Limb (tissue), 2 donors: ENCODE measurements at regions not wholly inside any gene's neighbourhood (a gene's known extent, or its start where the extent isn't known, plus 50 kb on each side); places are given as distances from the start of the nearest gene placed in this dataset.
"Not testable (repeated sequence)": the region's sequence is repeated elsewhere in the genome, so short reads cannot be mapped to it uniquely, and the experiment has no call there.

ENCODE experiments used
- DNase-seq, 2 donors: peaks; one replicate each; pipeline ENCODE4 v3.0.0-alpha.2; 2016; ENCODE audit errors: extremely low spot score in 2 of 2

DNA sequence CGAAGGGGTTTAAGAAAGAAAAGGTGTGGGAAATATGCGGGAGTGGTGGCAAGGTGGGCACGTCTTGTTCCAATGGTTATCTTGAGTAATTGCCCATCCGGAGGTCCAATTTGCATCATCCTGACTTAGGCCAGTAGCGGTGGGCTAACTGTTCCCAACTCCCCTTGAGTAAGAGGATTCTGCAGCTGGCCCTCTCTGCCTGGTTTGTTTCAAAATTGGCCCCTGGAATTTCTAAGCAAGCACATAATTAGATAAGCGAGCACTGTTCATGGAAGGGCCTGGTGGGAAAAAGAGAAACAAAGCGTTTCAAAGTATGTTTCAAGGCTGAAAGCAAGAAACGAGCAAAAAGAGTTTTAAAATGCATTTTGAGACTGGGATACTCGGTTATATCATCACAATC is 198.2 kb downstream of the CEP135 start:
- no peak for DNase-seq

DNA sequence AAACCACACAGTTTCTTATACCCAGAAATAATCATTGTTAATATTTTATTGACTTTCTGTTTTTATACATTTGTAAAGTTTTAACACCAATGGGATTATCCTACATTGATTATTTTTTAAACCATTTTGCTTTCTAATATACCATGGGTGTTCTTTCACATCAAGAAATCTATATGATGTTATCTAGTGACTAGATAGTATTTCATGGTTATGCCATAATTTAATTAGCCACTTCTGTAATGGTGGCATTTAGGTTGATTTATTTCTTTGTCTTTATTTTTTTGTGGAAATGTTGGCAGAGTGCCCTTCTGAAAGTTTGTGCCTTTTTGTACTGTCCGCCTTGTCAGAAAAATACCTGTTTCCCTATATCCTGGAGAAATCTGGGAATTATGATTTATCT is 193.3 kb downstream of the CEP135 start:
- no peak for DNase-seq

DNA sequence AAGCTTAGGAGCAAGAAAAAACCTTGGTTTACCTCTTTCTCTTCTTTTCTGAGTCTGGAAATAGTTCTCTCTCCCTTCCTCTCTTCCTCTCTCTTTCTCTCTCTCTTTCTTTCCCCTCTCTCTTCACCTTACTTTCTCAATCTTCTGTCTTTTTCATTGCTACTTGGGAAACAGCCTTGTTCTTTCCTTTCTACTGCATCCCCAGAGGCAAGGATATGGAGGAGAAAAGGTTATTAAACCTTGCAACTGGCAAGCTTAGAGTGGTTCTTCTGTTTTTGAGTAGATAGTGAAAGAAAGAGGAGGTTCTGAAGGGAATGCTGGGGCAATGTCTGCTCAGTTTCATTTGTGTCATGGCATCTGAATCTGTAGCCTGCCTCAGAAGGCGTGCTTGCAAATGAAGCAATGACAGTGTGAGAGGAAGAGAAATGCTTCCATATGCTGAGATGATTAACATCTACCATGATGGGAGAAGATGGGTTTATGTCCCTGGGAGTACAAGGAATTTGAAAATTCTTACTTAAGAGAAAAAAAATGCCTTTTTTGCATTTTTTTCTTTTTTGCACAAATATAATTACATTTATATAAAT is 190.6 kb downstream of the CEP135 start:
- no peak for DNase-seq

DNA sequence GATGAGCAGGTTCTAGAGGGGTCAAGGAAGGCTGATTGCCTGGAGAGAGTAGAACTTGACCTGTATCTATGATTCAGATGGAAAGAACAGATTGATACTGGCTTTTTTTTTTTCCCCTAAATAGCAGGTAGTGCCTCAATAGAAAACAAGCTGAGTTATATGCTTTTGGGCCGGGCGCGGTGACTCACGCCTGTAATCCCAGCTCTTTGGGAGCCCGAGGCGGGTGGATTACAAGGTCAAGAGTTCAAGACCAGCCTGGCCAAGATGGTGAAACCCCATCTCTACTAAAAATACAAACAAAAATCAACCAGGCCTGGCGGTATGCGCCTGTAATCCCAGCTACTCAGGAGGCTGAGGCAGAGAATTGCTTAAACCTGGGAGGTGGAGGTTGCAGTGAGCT is 186.1 kb downstream of the CEP135 start:
- DNase-seq: not testable (repeated sequence)

DNA sequence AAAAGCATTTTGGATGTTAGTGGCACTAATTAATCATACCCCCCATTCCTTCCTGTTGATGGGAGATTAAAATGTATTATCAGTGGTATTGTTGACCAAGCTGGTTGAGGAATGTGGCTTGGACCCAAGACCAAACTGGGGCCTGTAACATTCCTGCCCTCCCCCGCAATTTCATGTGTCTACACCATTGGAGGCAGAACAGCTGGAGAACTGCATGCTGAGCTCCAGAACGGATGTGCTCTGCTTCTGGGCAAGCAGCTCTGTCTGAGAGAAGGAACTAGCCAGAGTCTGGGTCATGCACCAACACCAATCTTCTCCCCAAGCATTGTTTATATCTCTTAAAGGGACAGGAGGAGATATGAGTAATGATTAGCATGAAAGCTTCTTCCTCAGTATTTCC is 185.5 kb downstream of the CEP135 start:
- peak in 1 of 2 donors; percentile 32 for DNase-seq

DNA sequence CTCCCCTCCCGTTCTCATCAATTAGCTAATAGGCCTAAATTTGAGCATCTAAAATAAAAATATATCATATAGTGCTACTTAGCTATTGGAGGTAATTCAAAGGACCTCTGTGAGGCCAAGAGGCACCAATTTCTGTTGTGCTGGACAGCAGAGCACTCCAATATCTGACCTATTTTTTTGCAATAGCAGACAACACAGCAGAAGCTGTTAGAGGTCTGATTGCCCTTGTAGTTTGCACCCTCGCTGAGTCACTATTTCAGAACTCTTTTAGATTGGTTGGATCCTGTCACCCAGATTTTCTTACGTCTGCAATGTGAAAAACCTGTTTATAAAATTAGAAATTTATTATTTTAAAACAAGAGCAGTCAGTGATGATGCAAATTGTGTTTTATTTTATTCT is 184.1 kb downstream of the CEP135 start:
- DNase-seq: no peak

DNA sequence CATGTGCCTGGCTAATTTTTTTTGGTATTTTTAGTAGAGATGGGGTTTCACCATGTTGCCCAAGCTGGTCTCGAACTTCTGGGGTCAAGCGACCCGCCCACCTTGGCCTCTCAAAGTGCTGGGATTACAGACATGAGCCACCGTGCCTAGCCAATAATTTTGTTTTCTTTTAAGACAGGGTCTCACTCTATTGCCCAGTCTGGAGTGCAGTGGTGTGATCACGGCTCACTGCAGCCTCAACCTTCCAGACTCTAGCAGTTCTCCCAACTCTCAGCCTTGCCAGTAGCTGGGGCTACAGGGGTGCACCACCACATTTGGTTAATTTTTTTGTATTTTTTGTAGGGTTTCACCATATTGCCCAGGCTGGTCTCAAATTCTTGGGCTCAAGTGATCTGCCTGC is 183.4 kb downstream of the CEP135 start:
- DNase-seq: not testable (repeated sequence)

DNA sequence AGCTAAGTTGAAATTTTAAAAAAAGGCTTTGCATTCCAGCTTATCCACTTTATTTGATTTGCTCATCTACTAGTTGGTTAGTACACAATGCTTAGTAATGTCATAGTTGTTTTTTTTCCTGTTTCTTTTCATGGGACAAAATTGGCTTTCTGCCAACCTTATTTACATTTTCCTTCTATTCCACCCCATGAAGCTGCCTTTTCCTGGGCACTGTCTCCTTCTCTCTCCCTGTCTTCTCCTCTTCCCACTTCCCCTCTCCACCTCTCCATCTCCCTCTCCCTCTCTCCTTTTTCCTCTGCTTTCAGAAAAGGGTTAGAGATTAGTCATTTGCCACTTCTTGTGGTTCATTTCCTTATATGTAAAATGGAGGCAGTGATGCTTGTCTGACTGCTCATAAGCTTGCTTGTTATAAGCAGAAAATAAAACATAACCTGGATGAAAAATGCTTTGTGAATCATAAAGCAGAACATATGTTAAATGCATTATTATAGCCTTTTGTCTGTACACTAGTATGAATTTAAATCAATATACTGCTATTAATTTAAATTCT is 181.9 kb downstream of the CEP135 start:
- DNase-seq: no peak

DNA sequence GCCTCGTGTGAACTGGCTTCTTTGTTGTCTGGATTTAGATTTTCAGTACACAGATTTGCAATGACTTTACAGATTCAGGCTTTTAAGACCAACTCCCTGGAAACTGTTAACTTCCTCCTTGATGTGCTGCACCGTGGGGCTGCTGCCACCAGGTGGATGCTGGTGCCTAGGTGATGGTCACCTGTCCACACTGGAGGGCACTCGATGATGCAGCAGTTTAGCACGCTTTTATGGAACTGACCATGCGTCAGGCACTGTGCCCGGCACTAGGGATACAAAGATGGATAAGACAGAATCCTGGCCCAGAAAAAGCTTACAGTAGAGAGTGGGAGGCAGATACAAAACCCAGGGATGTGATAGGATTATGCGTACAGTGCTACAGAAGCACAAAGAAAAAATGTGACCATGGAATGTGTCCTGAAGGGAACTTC is 180.7 kb downstream of the CEP135 start:
- no peak for DNase-seq

DNA sequence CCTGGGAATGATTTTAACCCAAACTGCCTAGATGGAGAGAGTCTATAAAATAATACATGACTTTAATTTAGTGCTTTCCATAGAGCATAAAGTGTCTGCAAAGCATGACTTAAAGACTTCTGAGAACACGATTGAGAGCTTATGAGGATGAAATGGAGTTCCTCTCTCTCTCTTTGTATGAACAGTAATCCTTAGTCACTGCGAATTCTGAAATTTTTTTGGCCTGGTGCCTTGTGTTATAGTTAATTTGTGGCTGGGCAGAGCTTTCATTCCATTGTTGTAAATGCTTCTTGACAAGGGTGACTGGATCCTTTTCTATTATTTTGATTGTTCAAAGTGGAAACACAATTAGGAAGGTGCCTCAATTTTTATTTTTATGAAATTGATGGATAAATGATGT is 179.5 kb downstream of the CEP135 start:
- peak in 1 of 2 donors; percentile 25 for DNase-seq

DNA sequence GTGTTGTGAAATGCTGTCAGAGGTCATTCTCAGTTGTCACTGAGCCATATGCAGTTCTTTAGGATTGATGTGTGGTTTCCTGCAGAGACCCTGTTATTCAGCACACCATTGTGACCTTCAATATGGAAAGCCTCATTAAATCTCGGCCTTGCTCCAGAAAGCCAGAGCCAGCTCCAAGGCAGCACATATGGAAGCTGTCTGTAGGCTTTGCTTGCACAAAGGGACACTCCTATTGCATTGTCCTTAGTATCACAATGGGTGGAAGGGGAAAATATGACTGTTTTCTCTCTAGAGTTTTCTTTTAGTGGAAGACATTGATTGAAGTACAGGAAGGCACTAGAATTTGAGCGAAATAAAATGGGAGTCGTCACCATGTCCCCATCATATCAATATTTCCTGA is 179.0 kb downstream of the CEP135 start:
- DNase-seq: peak in 1 of 2 donors; percentile 29

DNA sequence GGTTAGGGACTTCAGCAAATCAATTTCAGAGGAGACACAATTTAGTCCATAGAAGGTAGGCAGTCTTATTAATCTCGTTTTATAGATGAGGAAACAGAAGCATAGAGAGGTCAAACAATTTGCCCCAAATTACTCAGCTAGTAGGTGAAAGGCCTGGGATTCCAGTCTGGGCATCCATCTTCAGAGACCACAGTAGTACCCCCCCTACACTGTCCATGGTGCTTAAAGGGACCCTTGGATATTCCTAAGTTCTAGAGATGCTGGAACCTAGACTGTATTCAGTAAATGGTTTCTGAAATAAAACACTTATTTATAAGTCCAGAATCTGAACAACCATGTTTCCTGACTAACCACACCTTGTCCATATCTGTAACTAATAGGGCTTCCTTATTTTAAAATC is 174.8 kb downstream of the CEP135 start:
- no peak for DNase-seq

DNA sequence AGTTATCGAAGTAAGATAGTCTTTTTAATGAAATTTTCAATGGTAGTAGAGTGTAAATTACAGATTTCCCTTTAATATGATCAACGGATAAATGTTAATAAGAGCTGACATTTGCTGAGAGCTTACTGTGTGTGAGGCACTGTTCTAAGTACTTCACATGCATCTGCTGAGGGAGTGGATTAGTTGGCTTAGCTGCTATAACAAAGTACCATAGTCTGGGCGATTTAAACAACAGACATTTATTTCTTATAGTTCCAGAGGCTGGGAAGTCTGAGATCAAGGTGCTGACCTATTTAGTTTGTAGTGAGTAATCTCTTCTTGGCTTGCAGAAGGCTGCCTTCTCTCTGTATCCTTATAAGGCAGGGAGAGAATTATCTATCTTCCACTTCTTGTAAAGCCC is 174.3 kb downstream of the CEP135 start:
- no peak for DNase-seq

DNA sequence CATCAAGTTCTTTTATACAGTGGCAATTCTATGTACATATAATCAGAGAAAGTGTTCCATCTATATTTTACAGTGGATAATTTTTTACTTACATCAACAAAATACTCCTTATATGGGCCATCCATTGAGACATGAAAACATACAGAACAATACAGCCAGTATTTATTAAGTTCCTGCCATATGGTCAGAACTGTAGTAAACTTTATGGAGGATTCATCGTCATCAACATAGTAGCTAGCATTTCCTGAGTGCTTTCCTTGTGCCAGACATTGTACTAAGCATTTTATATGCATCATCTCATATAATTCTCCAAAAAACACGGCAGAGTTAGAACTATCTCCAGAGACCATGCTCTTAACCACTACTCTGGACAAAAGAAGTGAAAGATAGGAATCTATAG is 170.1 kb downstream of the CEP135 start:
- DNase-seq: peak in 1 of 2 donors; percentile 30

DNA sequence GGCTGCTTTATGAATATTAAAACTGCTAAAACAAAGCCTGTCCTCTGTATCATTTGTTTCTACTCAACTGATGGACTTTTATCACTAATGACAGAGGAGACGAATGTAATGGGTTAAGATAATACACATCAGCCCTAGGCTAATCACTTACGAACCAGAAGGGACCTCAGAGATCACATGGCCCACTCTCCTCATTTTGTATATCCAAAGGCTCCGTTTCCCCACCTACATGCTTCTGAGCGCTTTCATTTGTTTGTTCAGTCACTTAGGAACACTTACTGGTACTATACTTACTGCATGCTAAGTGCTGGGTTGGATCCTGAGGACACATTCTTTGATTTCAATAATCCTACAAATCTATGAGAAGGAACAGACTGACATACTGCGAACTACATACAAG is 169.3 kb downstream of the CEP135 start:
- no peak for DNase-seq

DNA sequence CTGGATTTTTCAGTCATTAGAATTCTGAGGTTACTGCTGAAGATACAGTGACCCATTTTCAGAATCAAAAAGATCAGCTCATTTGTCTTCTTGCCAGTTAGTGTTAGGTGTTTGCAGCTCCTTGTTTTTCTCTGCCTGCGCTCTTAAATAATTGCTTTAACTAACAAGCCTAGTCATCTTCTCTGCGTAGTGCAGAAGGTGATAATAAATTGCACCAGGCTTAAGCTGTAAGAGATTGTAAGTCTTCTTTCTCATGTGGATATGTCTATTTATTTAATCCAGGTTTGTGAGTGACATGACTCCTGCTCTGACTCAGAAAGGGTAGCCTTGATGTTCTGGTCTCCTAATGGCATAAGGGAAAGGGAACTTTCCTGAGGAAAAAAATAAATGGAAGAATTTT is 167.2 kb downstream of the CEP135 start:
- DNase-seq: no peak

DNA sequence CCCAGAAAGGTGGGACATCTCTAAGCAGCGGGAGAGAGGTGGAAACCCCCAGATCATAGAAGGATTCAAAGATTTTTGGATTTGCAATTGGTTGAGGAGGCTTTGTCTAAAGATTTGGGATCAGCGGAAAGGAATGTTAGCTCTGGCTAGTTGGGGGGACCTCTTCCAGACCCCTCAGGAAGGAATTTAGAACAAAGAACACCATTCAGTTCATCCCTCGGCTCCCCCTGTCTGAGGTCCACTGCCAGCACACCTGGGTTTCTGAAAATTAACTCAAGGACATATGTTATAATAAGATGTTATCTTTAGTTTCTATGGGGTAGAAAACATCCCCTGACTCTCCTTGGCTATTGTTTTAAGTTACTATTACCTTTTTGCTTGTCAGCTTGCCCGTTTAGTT is 163.6 kb downstream of the CEP135 start:
- no peak for DNase-seq

DNA sequence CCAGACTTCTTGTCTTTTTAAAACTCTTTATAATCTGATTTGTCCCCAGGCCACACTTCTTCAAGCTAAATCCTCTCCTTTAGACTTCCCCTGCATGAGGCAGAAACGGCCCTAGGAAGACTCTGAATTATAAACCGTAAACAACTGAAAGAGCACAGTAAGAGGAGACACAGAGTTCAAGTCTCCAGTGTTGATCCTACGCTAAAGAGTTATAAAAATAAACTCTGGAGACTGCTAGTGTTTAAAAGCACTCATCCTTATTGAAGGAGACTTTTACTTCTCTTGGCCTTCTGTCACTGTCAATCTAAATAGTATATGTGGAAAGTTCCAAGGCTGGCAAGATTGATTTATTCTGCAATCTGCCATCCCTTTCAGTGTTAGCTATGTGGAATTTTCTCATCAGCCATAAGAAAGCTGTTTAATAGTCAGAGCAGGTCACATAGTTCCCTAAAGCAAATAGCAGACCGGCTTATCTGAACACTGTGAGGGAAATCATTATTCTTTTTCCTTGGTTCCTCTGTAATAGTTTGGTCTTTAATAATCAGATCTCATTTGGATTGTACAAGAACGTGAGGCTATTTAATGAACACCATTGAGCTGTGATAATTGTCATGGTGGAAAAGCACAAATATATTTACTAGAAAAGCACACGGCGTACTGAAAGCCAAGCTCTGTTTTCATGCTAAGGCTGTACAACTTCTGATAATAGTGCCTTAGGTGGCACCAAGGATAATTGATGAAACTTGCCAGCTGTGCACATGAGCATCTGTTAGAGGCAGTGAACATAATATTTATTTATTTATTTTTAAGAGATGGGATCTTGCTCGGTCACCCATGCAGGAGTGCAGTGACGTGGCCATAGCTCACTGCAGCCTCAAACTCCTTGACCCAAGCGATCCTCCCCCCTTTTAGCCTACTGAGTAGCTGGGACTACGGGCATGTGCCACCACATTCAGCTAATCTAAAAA is 157.7 kb downstream of the CEP135 start:
- DNase-seq: no peak

DNA sequence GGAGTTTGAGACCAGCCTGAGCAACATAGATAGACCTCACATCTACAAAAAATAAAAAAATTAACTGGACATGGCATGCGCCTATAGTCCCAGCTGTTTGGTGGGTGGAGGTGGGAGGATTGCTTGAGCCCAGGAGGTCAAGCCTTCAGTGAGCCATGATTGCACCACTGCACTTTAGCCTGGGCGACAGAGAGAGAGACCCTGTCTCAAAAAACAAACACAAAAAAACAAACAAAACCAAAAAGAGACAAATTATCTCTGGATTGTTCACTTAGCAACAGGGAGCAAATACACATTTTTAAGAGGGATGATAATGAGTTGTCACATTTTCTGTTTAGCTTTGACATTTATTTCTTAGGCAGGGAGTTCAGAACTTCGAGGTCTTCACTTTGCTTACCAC is 155.4 kb downstream of the CEP135 start:
- no peak for DNase-seq

DNA sequence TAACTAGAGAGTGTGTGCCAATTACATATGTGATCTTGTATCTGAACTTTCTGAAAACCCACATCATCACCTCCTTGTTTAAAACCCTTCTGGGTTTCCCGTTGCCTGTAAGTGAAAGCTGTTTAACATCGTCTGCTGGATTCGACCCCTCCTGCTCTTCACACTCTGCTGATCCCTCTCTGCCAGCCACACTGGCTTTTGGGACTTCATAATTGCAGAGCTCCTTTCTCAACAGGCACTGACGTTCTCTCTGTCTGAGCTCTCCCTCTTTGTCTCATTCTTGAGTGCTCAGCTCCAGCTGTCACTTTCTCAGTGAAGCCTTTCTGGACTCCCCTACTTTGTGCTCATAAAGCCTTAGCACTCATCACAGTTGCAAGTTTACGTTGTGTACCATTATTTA is 153.9 kb downstream of the CEP135 start:
- DNase-seq: no peak

DNA sequence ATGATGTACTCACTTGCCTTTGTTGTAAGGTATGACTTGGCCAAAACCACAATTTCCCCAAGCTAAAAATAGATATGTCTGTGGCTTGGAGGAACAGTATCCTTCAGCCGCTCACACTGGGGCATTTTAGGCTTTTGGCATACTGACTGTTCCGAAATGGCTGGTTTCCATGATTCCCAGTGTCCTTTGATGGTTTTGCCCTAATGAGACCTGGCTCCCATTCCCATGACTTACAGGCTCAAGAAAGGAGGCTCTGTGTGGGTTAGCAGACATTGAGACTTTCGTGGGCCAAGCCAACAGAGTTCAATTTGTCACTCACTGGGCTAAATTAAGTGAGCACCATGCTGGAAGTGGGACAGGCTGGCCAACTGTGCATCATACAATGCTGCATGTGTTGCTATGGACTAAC is 150.6 kb downstream of the CEP135 start:
- DNase-seq: peak in 1 of 2 donors; percentile 35

DNA sequence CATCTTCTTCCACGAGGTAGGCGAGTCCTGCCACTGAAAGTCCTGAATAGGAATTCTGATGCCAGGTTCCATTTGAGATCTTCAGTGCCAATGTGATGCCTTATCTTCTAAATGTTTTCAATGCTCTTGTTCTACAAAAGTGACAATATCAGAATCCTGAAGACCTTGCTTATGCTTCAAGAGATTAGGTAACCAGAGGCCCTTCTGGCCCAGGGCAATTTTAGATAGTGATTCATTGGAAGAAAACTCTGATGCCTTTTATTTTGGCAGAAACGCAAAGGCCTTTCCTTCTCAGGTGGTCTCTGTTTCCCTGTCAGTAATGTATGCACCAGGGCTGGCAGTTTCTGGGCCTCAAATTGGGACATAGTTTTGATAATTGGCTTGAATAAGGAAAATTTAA is 144.8 kb downstream of the CEP135 start:
- DNase-seq: no peak

DNA sequence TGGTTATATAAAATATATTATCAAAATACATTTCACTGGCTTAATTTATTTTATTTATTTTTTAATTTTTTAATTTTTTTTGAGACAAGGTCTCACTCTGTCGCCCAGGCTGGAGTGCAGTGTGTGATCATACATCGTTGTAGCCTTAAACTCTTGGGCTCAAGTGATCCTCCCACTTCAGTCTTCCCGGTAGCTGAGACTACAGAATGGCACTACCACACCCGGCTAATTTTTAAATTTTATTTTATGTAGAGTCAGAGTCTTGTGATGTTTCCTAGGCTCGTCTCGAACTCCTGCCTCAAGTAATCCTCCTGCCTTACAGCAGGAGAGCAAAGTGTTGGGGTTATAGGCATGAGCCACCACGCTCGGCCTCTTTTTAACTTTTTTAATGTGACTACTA is 143.8 kb downstream of the CEP135 start:
- DNase-seq: no peak
